ENCODE measurements at regions not wholly inside any gene's neighbourhood (a gene's known extent, or its start where the extent isn't known, plus 50 kb on each side); places are given as distances from the start of the nearest gene placed in this dataset.

GRCh38 chr11:122572592-122572991 lies 82.9 kb upstream of the UBASH3B start:
- TF ChIP-seq POLR2AphosphoS5 (IDR thresholded peaks at IDR 0.05; ENCODE audit: borderline replicate concordance, low read depth, low read length), result no peak
- TF ChIP-seq EZH2 (IDR thresholded peaks at IDR 0.05), result no peak
- no peak for TF ChIP-seq FOXP2 (optimal IDR thresholded peaks at IDR 0.05; ENCODE audit: control extremely low read depth, extremely low read length, insufficient read depth)

Measured in SK-N-MC (cell line).